Choroid plexus epithelial cell (primary cell): ENCODE measurements at regions not wholly inside any gene's neighbourhood (a gene's known extent, or its start where the extent isn't known, plus 50 kb on each side); places are given as distances from the start of the nearest gene placed in this dataset.
"Not testable (repeated sequence)": the region's sequence is repeated elsewhere in the genome, so short reads cannot be mapped to it uniquely, and the experiment has no call there.

Experiments
- DNase-seq: peaks from one replicate; pipeline ENCODE4 v3.0.0-alpha.2; 2010; ENCODE audit warnings: low read depth
- H3K4me3 ChIP-seq: 2 replicates; pipeline ENCODE4 v1.5.1; 2011; ENCODE audit warnings: low read depth, mild to moderate bottlenecking, control low read depth, low read length, moderate library complexity
- TF ChIP-seq, protein P1 (sequence below): conservative IDR thresholded peaks from 2 replicates; pipeline ENCODE4 v1.5.1; 2011; ENCODE audit warnings: low read depth, mild to moderate bottlenecking, control low read depth, inconsistent platforms, low read length, moderate library complexity

DNA sequence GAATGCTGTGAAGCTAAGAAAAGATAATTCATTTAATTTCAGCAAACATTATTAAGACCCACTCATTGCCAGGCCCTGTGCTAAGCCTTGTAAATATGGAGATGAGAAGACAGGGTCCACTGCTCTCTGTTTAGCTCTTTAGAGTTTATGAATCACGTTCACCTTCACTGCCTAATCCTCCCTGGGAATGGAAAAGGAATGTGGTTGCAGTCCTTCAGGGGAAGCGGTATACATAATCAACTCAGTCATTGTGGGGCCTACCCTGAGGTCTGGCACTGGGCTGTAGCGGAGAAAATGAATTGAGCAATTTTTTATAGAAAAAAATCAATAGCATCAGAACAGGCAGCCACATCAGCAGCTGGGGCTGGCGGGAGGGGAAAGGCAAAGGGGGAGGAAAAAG, 412.1 kb upstream of the NFIA start:
- H3K4me3 ChIP-seq = no peak overlapping the region
- TF ChIP-seq, protein P1, sequence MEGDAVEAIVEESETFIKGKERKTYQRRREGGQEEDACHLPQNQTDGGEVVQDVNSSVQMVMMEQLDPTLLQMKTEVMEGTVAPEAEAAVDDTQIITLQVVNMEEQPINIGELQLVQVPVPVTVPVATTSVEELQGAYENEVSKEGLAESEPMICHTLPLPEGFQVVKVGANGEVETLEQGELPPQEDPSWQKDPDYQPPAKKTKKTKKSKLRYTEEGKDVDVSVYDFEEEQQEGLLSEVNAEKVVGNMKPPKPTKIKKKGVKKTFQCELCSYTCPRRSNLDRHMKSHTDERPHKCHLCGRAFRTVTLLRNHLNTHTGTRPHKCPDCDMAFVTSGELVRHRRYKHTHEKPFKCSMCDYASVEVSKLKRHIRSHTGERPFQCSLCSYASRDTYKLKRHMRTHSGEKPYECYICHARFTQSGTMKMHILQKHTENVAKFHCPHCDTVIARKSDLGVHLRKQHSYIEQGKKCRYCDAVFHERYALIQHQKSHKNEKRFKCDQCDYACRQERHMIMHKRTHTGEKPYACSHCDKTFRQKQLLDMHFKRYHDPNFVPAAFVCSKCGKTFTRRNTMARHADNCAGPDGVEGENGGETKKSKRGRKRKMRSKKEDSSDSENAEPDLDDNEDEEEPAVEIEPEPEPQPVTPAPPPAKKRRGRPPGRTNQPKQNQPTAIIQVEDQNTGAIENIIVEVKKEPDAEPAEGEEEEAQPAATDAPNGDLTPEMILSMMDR = no peak
- no peak for DNase-seq

DNA sequence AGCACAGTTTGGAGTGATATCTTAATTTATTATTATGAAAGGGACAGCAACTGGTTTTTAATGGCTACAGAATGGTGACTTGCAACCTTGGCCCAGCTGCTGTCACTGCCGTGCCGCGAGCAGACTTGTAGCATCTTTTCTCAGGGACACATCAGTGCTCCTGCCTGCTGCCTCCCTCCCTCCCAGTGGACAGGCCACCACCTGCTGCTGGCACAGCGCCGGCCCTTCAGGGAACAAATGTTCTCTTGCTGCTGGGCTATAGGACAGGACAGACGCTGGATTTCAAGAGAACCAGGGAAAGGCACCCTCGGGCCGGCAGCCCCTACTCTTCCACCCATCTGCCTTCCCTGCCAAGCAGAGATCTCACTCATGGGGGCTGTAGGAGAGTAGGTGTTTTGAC, 413.8 kb upstream of the NFIA start:
- DNase-seq = no peak
- H3K4me3 ChIP-seq = no peak overlapping the region
- TF ChIP-seq, protein P1 = no peak

DNA sequence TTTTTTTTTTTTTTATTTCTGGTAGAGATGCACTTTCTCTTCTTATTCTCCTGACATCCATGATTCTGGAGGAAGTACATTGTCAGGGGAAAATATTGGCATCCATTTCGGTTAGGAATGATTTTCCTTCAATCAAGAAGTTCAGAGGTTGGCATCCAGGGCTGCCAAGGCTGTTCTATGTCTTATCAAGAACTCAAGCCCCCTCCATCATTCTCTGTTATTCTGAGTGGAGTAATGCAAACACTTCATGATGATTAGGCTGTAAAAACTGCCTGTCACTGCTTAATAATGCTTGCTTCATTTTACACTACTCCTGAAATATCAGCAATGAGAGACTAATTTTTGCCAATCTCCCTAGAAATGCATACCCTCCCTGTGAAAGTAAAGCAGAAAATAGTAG, 417.1 kb upstream of the NFIA start:
- H3K4me3 ChIP-seq = no peak overlapping the region
- DNase-seq = no peak
- TF ChIP-seq, protein P1 = no peak

DNA sequence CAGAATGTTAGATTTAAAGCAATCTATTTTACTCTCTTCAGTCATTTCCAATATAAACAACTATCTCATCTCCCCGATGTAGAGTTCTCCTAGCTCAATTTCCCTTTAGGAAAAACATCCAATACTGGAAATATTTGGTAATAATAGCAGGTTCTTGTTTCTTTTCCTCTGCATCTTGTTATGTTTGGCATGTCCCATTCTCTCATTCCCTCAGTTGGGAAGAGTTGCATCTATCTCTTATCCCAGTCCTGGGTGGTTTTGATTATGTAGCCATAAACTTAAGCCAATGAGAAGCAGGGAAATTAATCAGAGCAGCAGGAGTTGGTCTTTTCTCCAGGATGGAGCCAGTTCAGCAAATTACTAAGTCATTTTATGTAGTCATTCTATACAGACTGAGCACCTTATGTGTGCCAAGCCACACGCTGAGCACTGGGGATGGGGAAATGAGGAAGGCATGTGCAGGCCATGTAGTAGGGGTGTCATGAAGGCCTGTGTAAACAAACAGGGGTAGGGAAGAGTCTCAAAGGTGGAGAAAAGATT, 418.2 kb upstream of the NFIA start:
- no peak overlapping the region for H3K4me3 ChIP-seq
- DNase-seq = no peak
- TF ChIP-seq, protein P1 = no peak

DNA sequence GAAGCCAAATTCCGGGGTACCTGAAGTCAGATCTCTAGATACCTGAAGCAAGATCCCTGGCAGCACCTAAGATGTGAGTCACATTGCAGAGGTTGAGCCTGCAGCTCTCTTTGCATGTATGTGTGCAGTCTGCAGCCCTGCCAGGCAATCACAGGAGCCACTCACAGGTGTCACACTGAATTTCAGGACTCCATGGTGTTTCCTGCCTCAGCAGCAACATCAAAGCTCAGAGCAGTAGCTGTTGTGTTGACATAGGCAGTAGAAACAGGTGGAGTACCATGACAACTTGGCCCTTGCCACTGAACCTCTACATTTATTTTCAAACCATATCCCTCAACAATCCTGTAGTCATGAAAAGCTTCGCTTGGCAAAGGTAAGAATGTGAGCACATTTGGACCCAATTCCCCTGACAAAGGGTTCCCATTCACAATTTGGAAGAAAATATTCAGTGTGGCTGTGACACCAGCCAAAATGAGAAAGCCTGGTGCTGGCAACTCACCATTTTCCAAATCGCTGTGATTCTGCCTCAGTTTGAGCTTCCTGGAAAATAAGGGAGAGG, 419.8 kb upstream of the NFIA start:
- DNase-seq = no peak
- no peak overlapping the region for H3K4me3 ChIP-seq
- TF ChIP-seq, protein P1 = no peak

- TF ChIP-seq, protein P1 = no peak
- no peak overlapping the region for H3K4me3 ChIP-seq
- DNase-seq = no peak
Observed at GRCh38 chr1:60657926-60658325, 424.4 kb upstream of the NFIA start.

GRCh38 chr1:60655679-60656355, 426.5 kb upstream of the NFIA start:
- H3K4me3 ChIP-seq = no peak overlapping the region
- TF ChIP-seq, protein P1 = no peak
- DNase-seq = no peak

- H3K4me3 ChIP-seq, DNase-seq: not testable (repeated sequence)
Observed at GRCh38 chr1:60640033-60640551, 442.3 kb upstream of the NFIA start.
